Suprapubic skin (tissue), 4 donors: ENCODE measurements at regions not wholly inside any gene's neighbourhood (a gene's known extent, or its start where the extent isn't known, plus 50 kb on each side); places are given as distances from the start of the nearest gene placed in this dataset.

Experiments
- DNase-seq, 2 donors: peaks; one replicate each; pipeline ENCODE4 v3.0.0-alpha.2; 2019; ENCODE audit warnings: low spot score in 2 of 2
- H3K27ac ChIP-seq: fragments of 200-600 bp; sonication (generic); one replicate; pipeline ENCODE4 v1.5.1; 2019
- H3K27me3 ChIP-seq: fragments of 200-600 bp; sonication (generic); one replicate; pipeline ENCODE4 v1.5.1; 2019
- H3K36me3 ChIP-seq: fragments of 200-600 bp; sonication (generic); one replicate; pipeline ENCODE4 v1.5.1; 2019
- H3K4me1 ChIP-seq: fragments of 200-600 bp; sonication (generic); one replicate; pipeline ENCODE4 v1.5.1; 2019
- H3K4me3 ChIP-seq: fragments of 200-600 bp; sonication (generic); one replicate; pipeline ENCODE4 v1.5.1; 2019; ENCODE audit warnings: mild to moderate bottlenecking
- H3K9me3 ChIP-seq: fragments of 200-600 bp; sonication (generic); one replicate; pipeline ENCODE4 v1.5.1; 2019
- CTCF ChIP-seq, 2 donors: fragments of 200-600 bp in 1 of 2; fragments of 450-650 bp in 1 of 2; sonication (generic) in 1 of 2; IDR thresholded peaks; one replicate each; pipeline ENCODE4 v1.5.1; 2016 to 2019; ENCODE audit warnings: antibody characterized with exemption in 2 of 2, mild to moderate bottlenecking in 1 of 2, moderate library complexity in 1 of 2
- EP300 ChIP-seq: sonication (generic); formaldehyde crosslinking; IDR thresholded peaks from one replicate; pipeline ENCODE4 v1.6.1; 2017; ENCODE audit warnings: antibody characterized with exemption
- POLR2A ChIP-seq, 2 donors: fragments of 450-650 bp; IDR thresholded peaks; one replicate each; pipeline ENCODE4 v1.6.1; 2017; ENCODE audit warnings: antibody characterized with exemption in 2 of 2, mild to moderate bottlenecking in 2 of 2, moderate library complexity in 2 of 2
- POLR2AphosphoS5 ChIP-seq, 3 donors: sonication (generic); formaldehyde crosslinking; IDR thresholded peaks; one replicate each; pipeline ENCODE4 v1.6.1; 2017; ENCODE audit warnings: antibody characterized with exemption in 3 of 3
- WGBS: methylation state at CpG from one replicate; pipeline ENCODE4 v1.1.5; 2018; 5-methylcytosine and 5-hydroxymethylcytosine counted together

GRCh38 chr10:107423903-107424302 is 259.4 kb upstream of the SORCS1 start:
- Histone ChIP-seq H3K27ac (no peak overlapping the region), H3K9me3 (no peaks in the 10 kb centered on the region), H3K4me1 (no peaks in the 10 kb centered on the region), H3K27me3 (no peaks in the 10 kb centered on the region), H3K4me3 (no peak overlapping the region), H3K36me3 (no peaks in the 10 kb centered on the region)
- TF ChIP-seq POLR2AphosphoS5 (IDR thresholded peaks at IDR 0.05) (no peak), CTCF (IDR thresholded peaks at IDR 0.05) (no peak), EP300 (no peak), POLR2A (IDR thresholded peaks at IDR 0.05) (no peak)
- DNase-seq, result no peak
- WGBS, result 80% methylated on average over 3 of the region's 3 CpGs

- no peak overlapping the region for H3K4me3 ChIP-seq
- TF ChIP-seq EP300, result no peak
- no peak for TF ChIP-seq POLR2A (IDR thresholded peaks at IDR 0.05)
- TF ChIP-seq CTCF (IDR thresholded peaks at IDR 0.05), result no peak
- no peak for TF ChIP-seq POLR2AphosphoS5 (IDR thresholded peaks at IDR 0.05)
These were observed 258.2 kb upstream of the SORCS1 start for GRCh38 chr10:107422681-107423080.

GRCh38 chr10:107420196-107420595 is 255.7 kb upstream of the SORCS1 start:
- WGBS, result 88% methylated on average over 3 of the region's 3 CpGs
- Histone ChIP-seq H3K27me3 (no peaks in the 10 kb centered on the region), H3K4me1 (no peaks in the 10 kb centered on the region), H3K36me3 (no peaks in the 10 kb centered on the region), H3K4me3 (no peak overlapping the region), H3K9me3 (no peaks in the 10 kb centered on the region), H3K27ac (no peak overlapping the region)
- TF ChIP-seq CTCF (IDR thresholded peaks at IDR 0.05), result no peak
- no peak for TF ChIP-seq POLR2A (IDR thresholded peaks at IDR 0.05)
- no peak for TF ChIP-seq EP300
- no peak for TF ChIP-seq POLR2AphosphoS5 (IDR thresholded peaks at IDR 0.05)
- DNase-seq, result no peak

More at GRCh38 chr10:107422681-107423080, 258.2 kb upstream of the SORCS1 start:
- H3K4me1 ChIP-seq, result no peaks in the 10 kb centered on the region
- 90% methylated on average over 2 of the region's 2 CpGs for WGBS
- H3K9me3 ChIP-seq, result no peaks in the 10 kb centered on the region
- no peaks in the 10 kb centered on the region for H3K27me3 ChIP-seq
- no peaks in the 10 kb centered on the region for H3K36me3 ChIP-seq
- no peak for DNase-seq
- no peak overlapping the region for H3K27ac ChIP-seq

- Histone ChIP-seq H3K27me3 (no peaks in the 10 kb centered on the region), H3K4me3 (no peak overlapping the region), H3K27ac (no peak overlapping the region), H3K4me1 (no peaks in the 10 kb centered on the region), H3K9me3 (no peaks in the 10 kb centered on the region), H3K36me3 (no peaks in the 10 kb centered on the region)
- no peak for DNase-seq
- TF ChIP-seq CTCF (IDR thresholded peaks at IDR 0.05) (no peak), POLR2AphosphoS5 (IDR thresholded peaks at IDR 0.05) (no peak), POLR2A (IDR thresholded peaks at IDR 0.05) (no peak), EP300 (no peak)
- WGBS, result 66% methylated on average over 7 of the region's 7 CpGs
These were observed 253.7 kb upstream of the SORCS1 start for GRCh38 chr10:107418085-107418806.

GRCh38 chr10:107417446-107417845 is 252.9 kb upstream of the SORCS1 start:
- no peaks in the 10 kb centered on the region for H3K36me3 ChIP-seq

More at GRCh38 chr10:107417446-107417845, 252.9 kb upstream of the SORCS1 start:
- H3K9me3 ChIP-seq, result no peaks in the 10 kb centered on the region
- no peak for TF ChIP-seq POLR2A (IDR thresholded peaks at IDR 0.05)
- TF ChIP-seq CTCF (IDR thresholded peaks at IDR 0.05), result no peak
- TF ChIP-seq EP300, result no peak
- no peak for TF ChIP-seq POLR2AphosphoS5 (IDR thresholded peaks at IDR 0.05)
- 74% methylated on average over 2 of the region's 2 CpGs for WGBS
- H3K4me1 ChIP-seq, result no peaks in the 10 kb centered on the region
- no peak for DNase-seq
- no peak overlapping the region for H3K27ac ChIP-seq
- no peaks in the 10 kb centered on the region for H3K27me3 ChIP-seq
- no peak overlapping the region for H3K4me3 ChIP-seq
